H1 (cell line): ENCODE measurements at regions not wholly inside any gene's neighbourhood (a gene's known extent, or its start where the extent isn't known, plus 50 kb on each side); places are given as distances from the start of the nearest gene placed in this dataset.

Experiments
- ASH2L ChIP-seq: fragments of 200-600, 300-600 bp; sonication (generic); IDR thresholded peaks from one replicate; pipeline ENCODE4 v1.7.1; 2017; ENCODE audit warnings: low read length
- BACH1 ChIP-seq: IDR thresholded peaks from 2 replicates; pipeline ENCODE4 v1.6.1; 2012; ENCODE audit warnings: low read length, improper control_type of control experiment
- GABPA ChIP-seq: IDR thresholded peaks from 2 replicates; pipeline ENCODE4 v1.6.1; 2011; ENCODE audit warnings: mild to moderate bottlenecking, low read length, moderate library complexity, borderline replicate concordance; ENCODE audit not compliant: insufficient read depth
- JUND ChIP-seq: IDR thresholded peaks from 2 replicates; pipeline ENCODE4 v1.6.1; 2011; ENCODE audit warnings: mild to moderate bottlenecking, improper control_type of control experiment, low read length
- POLR2AphosphoS5 ChIP-seq: IDR thresholded peaks from 2 replicates; pipeline ENCODE4 v1.6.1; 2011; ENCODE audit warnings: low read depth, low read length
- SRF ChIP-seq: IDR thresholded peaks from 2 replicates; pipeline ENCODE4 v1.6.1; 2011; ENCODE audit warnings: mild to moderate bottlenecking, low read depth, low read length, moderate library complexity
- TF ChIP-seq, protein P1 (sequence below), 3 experiments: IDR thresholded peaks; 1 replicate in 2 of 3; 2 replicates in 1 of 3; pipeline versions ENCODE4 v1.5.1 to v1.6.1; 2011; ENCODE audit warnings: low read length in 3 of 3, mild to moderate bottlenecking in 3 of 3, inconsistent platforms in 2 of 3, low read depth in 1 of 3, moderate library complexity in 1 of 3; ENCODE audit not compliant: insufficient read depth in 1 of 3; ENCODE audit errors: control extremely low read depth in 1 of 3
- TF ChIP-seq, protein P2 (sequence below): IDR thresholded peaks from 2 replicates; pipeline ENCODE4 v1.6.1; 2011; ENCODE audit warnings: low read length, improper control_type of control experiment

GRCh38 chr5:117533792-117534191, 959.2 kb upstream of the SEMA6A start:
- TF ChIP-seq, protein P1, sequence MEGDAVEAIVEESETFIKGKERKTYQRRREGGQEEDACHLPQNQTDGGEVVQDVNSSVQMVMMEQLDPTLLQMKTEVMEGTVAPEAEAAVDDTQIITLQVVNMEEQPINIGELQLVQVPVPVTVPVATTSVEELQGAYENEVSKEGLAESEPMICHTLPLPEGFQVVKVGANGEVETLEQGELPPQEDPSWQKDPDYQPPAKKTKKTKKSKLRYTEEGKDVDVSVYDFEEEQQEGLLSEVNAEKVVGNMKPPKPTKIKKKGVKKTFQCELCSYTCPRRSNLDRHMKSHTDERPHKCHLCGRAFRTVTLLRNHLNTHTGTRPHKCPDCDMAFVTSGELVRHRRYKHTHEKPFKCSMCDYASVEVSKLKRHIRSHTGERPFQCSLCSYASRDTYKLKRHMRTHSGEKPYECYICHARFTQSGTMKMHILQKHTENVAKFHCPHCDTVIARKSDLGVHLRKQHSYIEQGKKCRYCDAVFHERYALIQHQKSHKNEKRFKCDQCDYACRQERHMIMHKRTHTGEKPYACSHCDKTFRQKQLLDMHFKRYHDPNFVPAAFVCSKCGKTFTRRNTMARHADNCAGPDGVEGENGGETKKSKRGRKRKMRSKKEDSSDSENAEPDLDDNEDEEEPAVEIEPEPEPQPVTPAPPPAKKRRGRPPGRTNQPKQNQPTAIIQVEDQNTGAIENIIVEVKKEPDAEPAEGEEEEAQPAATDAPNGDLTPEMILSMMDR (IDR thresholded peaks at IDR 0.05; ENCODE audit: control extremely low read depth in 1 of 3, insufficient read depth in 1 of 3, low read depth in 1 of 3, low read length in 3 of 3): no peak
- TF ChIP-seq, protein P2, sequence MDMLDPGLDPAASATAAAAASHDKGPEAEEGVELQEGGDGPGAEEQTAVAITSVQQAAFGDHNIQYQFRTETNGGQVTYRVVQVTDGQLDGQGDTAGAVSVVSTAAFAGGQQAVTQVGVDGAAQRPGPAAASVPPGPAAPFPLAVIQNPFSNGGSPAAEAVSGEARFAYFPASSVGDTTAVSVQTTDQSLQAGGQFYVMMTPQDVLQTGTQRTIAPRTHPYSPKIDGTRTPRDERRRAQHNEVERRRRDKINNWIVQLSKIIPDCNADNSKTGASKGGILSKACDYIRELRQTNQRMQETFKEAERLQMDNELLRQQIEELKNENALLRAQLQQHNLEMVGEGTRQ: no peak
- TF ChIP-seq SRF (no peak), GABPA (no peak), POLR2AphosphoS5 (no peak), ASH2L (no peak), JUND (no peak), BACH1 (no peak)
